Tibial artery (tissue), 4 donors: ENCODE measurements at regions not wholly inside any gene's neighbourhood (a gene's known extent, or its start where the extent isn't known, plus 50 kb on each side); places are given as distances from the start of the nearest gene placed in this dataset.
"Not testable (repeated sequence)": the region's sequence is repeated elsewhere in the genome, so short reads cannot be mapped to it uniquely, and the experiment has no call there.

Source experiments
- DNase-seq, 2 donors: peaks; one replicate each; pipeline ENCODE4 v3.0.0-alpha.2; 2019
- H3K27ac ChIP-seq, 2 donors: fragments of 200-600 bp; sonication (generic) in 1 of 2; 1 replicate in 1 of 2; 2 replicates in 1 of 2; pipeline ENCODE4 v1.5.1; 2018 to 2019; ENCODE audit warnings: mild to moderate bottlenecking in 1 of 2
- H3K27me3 ChIP-seq, 2 donors: fragments of 200-600 bp; sonication (generic) in 1 of 2; one replicate each; pipeline versions ENCODE4 v1.5.1 to v1.6.0; 2016 to 2019
- H3K36me3 ChIP-seq, 3 donors: fragments of 200-600 bp; sonication (generic) in 2 of 3; one replicate each; pipeline ENCODE4 v1.5.1; 2016 to 2019; ENCODE audit warnings: mild to moderate bottlenecking in 2 of 3
- H3K4me1 ChIP-seq, 4 donors: fragments of 200-600 bp; sonication (generic) in 2 of 4; 1 replicate in 3 of 4; 2 replicates in 1 of 4; pipeline ENCODE4 v1.5.1; 2016 to 2019
- H3K4me3 ChIP-seq, 2 donors: fragments of 200-600 bp; sonication (generic) in 1 of 2; 1 replicate in 1 of 2; 2 replicates in 1 of 2; pipeline ENCODE4 v1.5.1; 2018 to 2019; ENCODE audit warnings: mild to moderate bottlenecking in 2 of 2
- H3K9me3 ChIP-seq, 3 donors: fragments of 200-600 bp; sonication (generic) in 1 of 3; one replicate each; pipeline ENCODE4 v1.5.1; 2016 to 2019
- CTCF ChIP-seq, 2 experiments: fragments of 200-600 bp in 1 of 2; fragments of 450-650 bp in 1 of 2; IDR thresholded peaks; one replicate each; pipeline ENCODE4 v1.5.1; 2017 to 2019; ENCODE audit warnings: antibody characterized with exemption in 2 of 2, mild to moderate bottlenecking in 1 of 2, moderate library complexity in 1 of 2
- intact Hi-C: fragments of 100-400 bp; cut with DNase I; formaldehyde crosslinking; loops from one replicate; pipeline ENCODE4 v1.15.0; 2023; ENCODE audit warnings: low total_unique reads

GRCh38 chr1:104630567-104631149, 881.0 kb downstream of the AMY1C start:
- no peaks in the 10 kb centered on the region for H3K9me3 ChIP-seq
- DNase-seq, result no peak
- no peak for TF ChIP-seq CTCF (IDR thresholded peaks at IDR 0.05)
- H3K4me3 ChIP-seq, result no peak overlapping the region
- intact Hi-C loops, result no loop called here
- H3K36me3 ChIP-seq, result no peaks in the 10 kb centered on the region
- H3K4me1 ChIP-seq, result no peaks in the 10 kb centered on the region
- H3K27ac ChIP-seq, result no peak overlapping the region
- no peaks in the 10 kb centered on the region for H3K27me3 ChIP-seq

- no peak for TF ChIP-seq CTCF (IDR thresholded peaks at IDR 0.05)
- Histone ChIP-seq H3K4me1 (no peaks in the 10 kb centered on the region), H3K27ac (no peak overlapping the region), H3K9me3 (no peaks in the 10 kb centered on the region), H3K4me3 (no peak overlapping the region), H3K27me3 (no peaks in the 10 kb centered on the region), H3K36me3 (no peaks in the 10 kb centered on the region)
- no peak for DNase-seq
- intact Hi-C loops, result no loop called here
These were observed 886.9 kb downstream of the AMY1C start for GRCh38 chr1:104636581-104636980.

- intact Hi-C loops, result no loop called here
- H3K9me3 ChIP-seq, result no peaks in the 10 kb centered on the region
- H3K36me3 ChIP-seq, result no peaks in the 10 kb centered on the region
- no peak for DNase-seq
- H3K27ac ChIP-seq, result no peak overlapping the region
- no peak for TF ChIP-seq CTCF (IDR thresholded peaks at IDR 0.05)
- H3K27me3 ChIP-seq, result no peaks in the 10 kb centered on the region
- no peaks in the 10 kb centered on the region for H3K4me1 ChIP-seq
- H3K4me3 ChIP-seq, result no peak overlapping the region
These were observed 896.5 kb downstream of the AMY1C start for GRCh38 chr1:104646233-104646632.

GRCh38 chr1:104648269-104648691, 898.6 kb downstream of the AMY1C start:
- H3K36me3 ChIP-seq, result no peaks in the 10 kb centered on the region
- no peak for DNase-seq
- no peak overlapping the region for H3K4me3 ChIP-seq
- TF ChIP-seq CTCF (IDR thresholded peaks at IDR 0.05), result no peak
- H3K4me1 ChIP-seq, result no peaks in the 10 kb centered on the region
- no peaks in the 10 kb centered on the region for H3K27me3 ChIP-seq
- H3K27ac ChIP-seq, result no peak overlapping the region
- H3K9me3 ChIP-seq, result no peaks in the 10 kb centered on the region
- intact Hi-C loops, result no loop called here

- intact Hi-C loops, result not testable (repeated sequence)
These were observed 914.7 kb downstream of the AMY1C start for GRCh38 chr1:104664374-104664773.

GRCh38 chr1:104665300-104665699, 915.6 kb downstream of the AMY1C start:
- intact Hi-C loops, result no loop called here
- TF ChIP-seq CTCF (IDR thresholded peaks at IDR 0.05), result no peak
- no peak for DNase-seq
- Histone ChIP-seq H3K4me3 (no peak overlapping the region), H3K9me3 (no peaks in the 10 kb centered on the region), H3K27ac (no peak overlapping the region), H3K4me1 (no peaks in the 10 kb centered on the region), H3K36me3 (no peaks in the 10 kb centered on the region), H3K27me3 (no peaks in the 10 kb centered on the region)

More at GRCh38 chr1:104664374-104664773, 914.7 kb downstream of the AMY1C start:
- not testable (repeated sequence) for H3K4me1 ChIP-seq, H3K9me3 ChIP-seq, H3K27ac ChIP-seq, H3K4me3 ChIP-seq, H3K27me3 ChIP-seq, H3K36me3 ChIP-seq, DNase-seq
